WTC11 (cell line): ENCODE measurements at regions not wholly inside any gene's neighbourhood (a gene's known extent, or its start where the extent isn't known, plus 50 kb on each side); places are given as distances from the start of the nearest gene placed in this dataset.

ENCODE experiments used
- ATAC-seq: fragments of 200-7000 bp; cut with Tn5 transposase; 2 replicates; pipeline ENCODE4 v1.10.0; 2021; ENCODE audit warnings: mild to moderate bottlenecking, moderate library complexity
- CTCF ChIA-PET: fragments of 300-600 bp; sonication (Branson Sonifier 250); formaldehyde crosslinking; loops from one replicate; lab custom pipeline; 2021; ENCODE audit warnings: antibody characterized with exemption; lab: Charles Lee
- POLR2A ChIA-PET: fragments of 350-600 bp; sonication (Branson Sonifier 250); formaldehyde crosslinking; loops from one replicate; lab custom pipeline; 2021; ENCODE audit warnings: antibody characterized with exemption; lab: Charles Lee
- DNase-seq: peaks from one replicate; pipeline ENCODE4 v3.0.0; 2021; ENCODE audit warnings: low spot score
- H3K27ac Mint-ChIP-seq: 2 replicates; pipeline ENCODE4 v1.8.0; 2021; ENCODE audit warnings: mixed read lengths
- H3K27me3 Mint-ChIP-seq: 2 replicates; pipeline ENCODE4 v1.8.0; 2021; ENCODE audit warnings: low read depth, mild to moderate bottlenecking, moderate library complexity, mixed read lengths
- H3K36me3 Mint-ChIP-seq: 2 replicates; pipeline ENCODE4 v1.8.0; 2021; ENCODE audit warnings: mixed read lengths
- H3K4me1 Mint-ChIP-seq: 2 replicates; pipeline ENCODE4 v1.8.0; 2022; ENCODE audit warnings: mixed read lengths
- H3K4me3 Mint-ChIP-seq: 2 replicates; pipeline ENCODE4 v1.8.0; 2021; ENCODE audit warnings: mild to moderate bottlenecking, moderate library complexity, mixed read lengths
- H3K9me3 Mint-ChIP-seq: 2 replicates; pipeline ENCODE4 v1.8.0; 2021; ENCODE audit warnings: mixed read lengths
- AR ChIP-seq: fragments of 250-450 bp; sonication (Bioruptor Pico); IDR thresholded peaks from 2 replicates; pipeline ENCODE4 v1.9.0; 2021; ENCODE audit warnings: mild to moderate bottlenecking
- ARID4B ChIP-seq: sonication (generic); formaldehyde crosslinking; IDR thresholded peaks from 2 replicates; pipeline ENCODE4 v1.8.0; 2023; ENCODE audit warnings: missing genetic modification reagents, mild to moderate bottlenecking, borderline replicate concordance
- ATF6 ChIP-seq: sonication (generic); formaldehyde crosslinking; IDR thresholded peaks from 2 replicates; pipeline ENCODE4 v1.8.1; 2023; ENCODE audit warnings: mild to moderate bottlenecking, missing genetic modification reagents
- CREM ChIP-seq: sonication (generic); formaldehyde crosslinking; IDR thresholded peaks from 2 replicates; pipeline ENCODE4 v1.8.1; 2022; ENCODE audit warnings: mild to moderate bottlenecking, missing genetic modification reagents, moderate library complexity
- MXD4 ChIP-seq: fragments of 250-450 bp; sonication (Bioruptor Pico); IDR thresholded peaks from 2 replicates; pipeline ENCODE4 v1.8.0; 2021; ENCODE audit warnings: mild to moderate bottlenecking, moderate library complexity, borderline replicate concordance
- NFE2L1 ChIP-seq: sonication (generic); formaldehyde crosslinking; IDR thresholded peaks from 2 replicates; pipeline ENCODE4 v1.8.1; 2023; ENCODE audit warnings: missing genetic modification reagents
- PREB ChIP-seq: sonication (generic); formaldehyde crosslinking; IDR thresholded peaks from 2 replicates; pipeline ENCODE4 v1.8.1; 2022; ENCODE audit warnings: mild to moderate bottlenecking, missing genetic modification reagents, moderate library complexity, borderline replicate concordance
- SOX15 ChIP-seq: fragments of 250-450 bp; sonication (Bioruptor Pico); IDR thresholded peaks from 2 replicates; pipeline ENCODE4 v1.9.0; 2021; ENCODE audit warnings: mild to moderate bottlenecking
- ZNF138 ChIP-seq: sonication (generic); formaldehyde crosslinking; conservative IDR thresholded peaks from 2 replicates; pipeline ENCODE4 v1.8.1; 2022; ENCODE audit warnings: mild to moderate bottlenecking, moderate library complexity, missing genetic modification reagents
- ZNF281 ChIP-seq: sonication (generic); formaldehyde crosslinking; IDR thresholded peaks from 2 replicates; pipeline ENCODE4 v1.8.0; 2023; ENCODE audit warnings: mild to moderate bottlenecking, missing genetic modification reagents
- ZNF317 ChIP-seq: sonication (generic); formaldehyde crosslinking; IDR thresholded peaks from 2 replicates; pipeline ENCODE4 v1.8.1; 2023; ENCODE audit warnings: low read depth, mild to moderate bottlenecking, moderate library complexity, missing genetic modification reagents, borderline replicate concordance
- ZNF532 ChIP-seq: fragments of 250-450 bp; sonication (Bioruptor Pico); IDR thresholded peaks from 2 replicates; pipeline ENCODE4 v1.9.0; 2021; ENCODE audit warnings: mild to moderate bottlenecking, borderline replicate concordance
- TF ChIP-seq, protein P1 (sequence below): sonication (generic); formaldehyde crosslinking; IDR thresholded peaks from 2 replicates; pipeline ENCODE4 v1.8.0; 2022; ENCODE audit warnings: missing genetic modification reagents

DNA sequence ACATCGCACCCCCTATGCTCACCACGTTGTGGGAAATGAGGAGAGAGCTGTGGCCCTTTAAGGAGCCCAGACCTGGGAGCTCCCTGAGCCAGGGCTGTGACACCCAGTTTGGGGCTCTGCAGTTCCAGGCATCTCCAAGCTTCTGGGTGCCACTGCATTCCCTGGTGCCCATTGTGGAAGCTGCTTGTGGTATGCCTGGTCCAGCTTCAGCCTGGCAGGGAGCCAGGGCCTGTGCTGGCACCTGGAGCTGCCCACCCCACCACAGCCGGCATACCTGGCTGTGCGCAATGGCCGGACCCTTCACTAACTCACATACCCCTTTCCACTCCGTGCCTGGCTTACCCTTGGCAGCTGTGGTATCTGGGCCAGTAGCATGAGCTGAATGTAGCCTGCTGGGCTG, 107.9 kb upstream of the OR4E1 start (continued):
- TF ChIP-seq ARID4B = no peak
- TF ChIP-seq ZNF317 (CRISPR knock-in tag) = no peak
- TF ChIP-seq ATF6 (CRISPR knock-in tag) = no peak
- no peak for TF ChIP-seq NFE2L1 (CRISPR knock-in tag)
- no peak for TF ChIP-seq CREM (CRISPR knock-in tag)

DNA sequence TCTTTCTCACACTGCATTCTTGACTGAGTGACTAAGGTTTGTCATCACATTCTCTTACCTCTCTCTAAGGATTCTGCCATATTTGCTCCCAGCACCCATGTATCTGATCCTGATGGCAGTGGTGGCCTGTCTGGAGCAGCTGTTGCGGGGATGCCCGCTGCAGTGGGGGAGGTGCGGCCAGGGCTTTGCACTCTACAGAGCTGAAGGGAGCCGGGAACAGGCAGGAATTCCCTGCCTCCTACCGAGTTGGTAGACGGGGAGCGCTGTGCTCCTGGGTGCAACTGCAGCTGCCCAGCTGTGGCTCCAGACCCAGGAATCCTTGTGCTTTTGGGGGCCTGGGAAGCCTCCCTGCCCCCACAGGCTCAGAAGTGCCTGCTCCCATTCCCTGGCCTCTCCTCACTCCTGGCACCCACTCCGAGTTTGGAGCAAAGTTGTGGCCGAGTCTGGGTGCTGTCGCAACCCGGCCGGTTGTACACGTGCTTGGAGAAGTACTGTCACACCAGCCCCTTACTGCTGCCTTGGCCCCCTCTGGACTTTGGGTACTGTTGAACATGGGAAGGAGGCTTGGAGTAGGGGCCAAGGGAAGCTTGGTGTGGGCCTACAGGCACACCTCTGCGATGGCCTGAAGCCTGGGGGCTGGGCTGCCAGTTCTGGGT, 106.9 kb upstream of the OR4E1 start:
- Mint-ChIP-seq H3K27me3 (0 out of 2 replicates have a peak, but pooled peaks cover 9% of the 10 kb centered on the region), H3K4me3 (no peak overlapping the region), H3K4me1 (peaks cover 27% of the 10 kb centered on the region), H3K36me3 (no peaks in the 10 kb centered on the region), H3K9me3 (no peaks in the 10 kb centered on the region), H3K27ac (no peak overlapping the region)
- ChIA-PET POLR2A (no interaction called here), CTCF (interaction anchor here (0.7 to 4.5 kb wide), 6 partner anchors 11 to 222 kb away, joined by 3 to 29 read pairs (median 6); no protein-coding TSS in a partner anchor)
- ATAC-seq = no peak; the same call in 1 of the 2 replicates
- no peak for DNase-seq
- no peak for TF ChIP-seq AR (CRISPR knock-in tag)
- no peak for TF ChIP-seq PREB
- no peak for TF ChIP-seq ZNF532 (CRISPR knock-in tag)
- TF ChIP-seq ZNF281 (CRISPR knock-in tag) = no peak
- TF ChIP-seq, protein P1, sequence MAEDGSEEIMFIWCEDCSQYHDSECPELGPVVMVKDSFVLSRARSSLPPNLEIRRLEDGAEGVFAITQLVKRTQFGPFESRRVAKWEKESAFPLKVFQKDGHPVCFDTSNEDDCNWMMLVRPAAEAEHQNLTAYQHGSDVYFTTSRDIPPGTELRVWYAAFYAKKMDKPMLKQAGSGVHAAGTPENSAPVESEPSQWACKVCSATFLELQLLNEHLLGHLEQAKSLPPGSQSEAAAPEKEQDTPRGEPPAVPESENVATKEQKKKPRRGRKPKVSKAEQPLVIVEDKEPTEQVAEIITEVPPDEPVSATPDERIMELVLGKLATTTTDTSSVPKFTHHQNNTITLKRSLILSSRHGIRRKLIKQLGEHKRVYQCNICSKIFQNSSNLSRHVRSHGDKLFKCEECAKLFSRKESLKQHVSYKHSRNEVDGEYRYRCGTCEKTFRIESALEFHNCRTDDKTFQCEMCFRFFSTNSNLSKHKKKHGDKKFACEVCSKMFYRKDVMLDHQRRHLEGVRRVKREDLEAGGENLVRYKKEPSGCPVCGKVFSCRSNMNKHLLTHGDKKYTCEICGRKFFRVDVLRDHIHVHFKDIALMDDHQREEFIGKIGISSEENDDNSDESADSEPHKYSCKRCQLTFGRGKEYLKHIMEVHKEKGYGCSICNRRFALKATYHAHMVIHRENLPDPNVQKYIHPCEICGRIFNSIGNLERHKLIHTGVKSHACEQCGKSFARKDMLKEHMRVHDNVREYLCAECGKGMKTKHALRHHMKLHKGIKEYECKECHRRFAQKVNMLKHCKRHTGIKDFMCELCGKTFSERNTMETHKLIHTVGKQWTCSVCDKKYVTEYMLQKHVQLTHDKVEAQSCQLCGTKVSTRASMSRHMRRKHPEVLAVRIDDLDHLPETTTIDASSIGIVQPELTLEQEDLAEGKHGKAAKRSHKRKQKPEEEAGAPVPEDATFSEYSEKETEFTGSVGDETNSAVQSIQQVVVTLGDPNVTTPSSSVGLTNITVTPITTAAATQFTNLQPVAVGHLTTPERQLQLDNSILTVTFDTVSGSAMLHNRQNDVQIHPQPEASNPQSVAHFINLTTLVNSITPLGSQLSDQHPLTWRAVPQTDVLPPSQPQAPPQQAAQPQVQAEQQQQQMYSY = no peak
- TF ChIP-seq MXD4 (CRISPR knock-in tag) = no peak
- TF ChIP-seq SOX15 (CRISPR knock-in tag) = no peak
- TF ChIP-seq ZNF138 (CRISPR knock-in tag) = no peak
